ENCODE measurements at regions not wholly inside any gene's neighbourhood (a gene's known extent, or its start where the extent isn't known, plus 50 kb on each side); places are given as distances from the start of the nearest gene placed in this dataset.

DNA sequence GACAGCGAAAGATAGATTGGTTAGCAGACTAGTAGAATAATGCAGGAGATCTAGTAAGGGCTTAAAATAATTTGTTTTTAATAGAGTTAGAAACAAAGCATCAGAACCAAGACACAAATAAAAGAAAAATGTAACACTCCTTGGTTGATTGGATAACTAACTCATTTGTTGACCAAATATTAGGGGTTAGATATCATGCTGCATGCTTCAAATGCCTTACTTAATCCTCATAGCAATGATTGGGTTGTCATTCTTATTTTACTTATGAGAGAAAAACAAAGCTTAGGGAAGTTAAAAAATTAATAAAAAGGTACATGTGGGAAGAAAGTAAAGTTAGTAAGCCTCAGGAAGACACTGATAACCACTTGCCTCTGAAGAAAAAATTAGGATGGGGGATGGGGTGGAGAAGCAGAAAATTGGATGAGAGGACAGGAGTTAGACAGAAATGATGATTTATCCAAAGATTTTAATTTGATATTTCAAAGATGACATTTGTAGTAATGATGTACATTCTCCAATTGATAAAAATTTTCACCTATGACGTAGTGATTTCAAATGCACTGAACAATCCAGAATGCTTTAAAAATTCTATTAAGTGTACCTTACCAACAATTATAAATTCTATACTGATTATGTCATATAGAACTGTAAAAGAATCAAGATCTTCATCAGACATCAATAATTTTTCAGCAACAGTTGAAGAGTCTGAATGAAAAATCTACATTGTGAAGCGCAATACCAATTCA lies 374.7 kb downstream of the COL11A1 start:
- H3K27me3 ChIP-seq (replicated peaks; ENCODE audit: insufficient read depth): no peaks in the 10 kb centered on the region
- DNase-seq (ENCODE audit: low spot score): no peak
- no peaks in the 10 kb centered on the region for H3K4me1 ChIP-seq (replicated peaks)
- no peak overlapping the region for H3K4me3 ChIP-seq
- H3K27ac ChIP-seq: no peak overlapping the region
- no peak for TF ChIP-seq POLR2A (IDR thresholded peaks at IDR 0.05)
- TF ChIP-seq POLR2AphosphoS5 (IDR thresholded peaks at IDR 0.05): no peak
- TF ChIP-seq, protein P1, sequence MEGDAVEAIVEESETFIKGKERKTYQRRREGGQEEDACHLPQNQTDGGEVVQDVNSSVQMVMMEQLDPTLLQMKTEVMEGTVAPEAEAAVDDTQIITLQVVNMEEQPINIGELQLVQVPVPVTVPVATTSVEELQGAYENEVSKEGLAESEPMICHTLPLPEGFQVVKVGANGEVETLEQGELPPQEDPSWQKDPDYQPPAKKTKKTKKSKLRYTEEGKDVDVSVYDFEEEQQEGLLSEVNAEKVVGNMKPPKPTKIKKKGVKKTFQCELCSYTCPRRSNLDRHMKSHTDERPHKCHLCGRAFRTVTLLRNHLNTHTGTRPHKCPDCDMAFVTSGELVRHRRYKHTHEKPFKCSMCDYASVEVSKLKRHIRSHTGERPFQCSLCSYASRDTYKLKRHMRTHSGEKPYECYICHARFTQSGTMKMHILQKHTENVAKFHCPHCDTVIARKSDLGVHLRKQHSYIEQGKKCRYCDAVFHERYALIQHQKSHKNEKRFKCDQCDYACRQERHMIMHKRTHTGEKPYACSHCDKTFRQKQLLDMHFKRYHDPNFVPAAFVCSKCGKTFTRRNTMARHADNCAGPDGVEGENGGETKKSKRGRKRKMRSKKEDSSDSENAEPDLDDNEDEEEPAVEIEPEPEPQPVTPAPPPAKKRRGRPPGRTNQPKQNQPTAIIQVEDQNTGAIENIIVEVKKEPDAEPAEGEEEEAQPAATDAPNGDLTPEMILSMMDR (IDR thresholded peaks at IDR 0.05): no peak
- no peaks in the 10 kb centered on the region for H3K9me3 ChIP-seq
- no peaks in the 10 kb centered on the region for H3K36me3 ChIP-seq
- WGBS: 90% methylated on average over 3 of the region's 3 CpGs
- intact Hi-C loops (cut with DNase I): no loop called here

DNA sequence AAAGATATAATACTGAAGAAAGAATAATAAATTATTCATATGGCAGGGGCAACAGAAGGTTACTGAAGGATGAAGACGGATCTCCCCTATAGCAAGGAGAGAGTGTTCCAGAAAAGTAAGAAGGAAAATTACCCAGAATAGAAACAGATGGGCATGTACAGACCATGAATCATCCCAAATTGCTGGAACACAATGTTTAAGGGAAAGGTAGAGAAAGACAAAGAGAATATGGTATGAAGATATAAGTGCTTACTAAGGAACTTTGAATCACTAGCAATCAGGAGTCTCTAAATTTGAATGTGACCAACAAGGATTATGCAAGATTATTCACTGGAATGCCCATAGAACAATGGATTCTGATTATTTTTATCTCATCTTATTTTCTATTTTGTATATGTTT lies 375.4 kb downstream of the COL11A1 start:
- Histone ChIP-seq H3K36me3 (no peaks in the 10 kb centered on the region), H3K27me3 (replicated peaks; ENCODE audit: insufficient read depth) (no peaks in the 10 kb centered on the region), H3K27ac (no peak overlapping the region), H3K4me1 (replicated peaks) (no peaks in the 10 kb centered on the region), H3K4me3 (no peak overlapping the region), H3K9me3 (no peaks in the 10 kb centered on the region)
- no peak for DNase-seq (ENCODE audit: low spot score)
- intact Hi-C loops (cut with DNase I): no loop called here
- TF ChIP-seq, protein P1 (IDR thresholded peaks at IDR 0.05): no peak
- TF ChIP-seq POLR2A (IDR thresholded peaks at IDR 0.05): no peak
- TF ChIP-seq POLR2AphosphoS5 (IDR thresholded peaks at IDR 0.05): no peak
- 77% methylated on average over 1 of the region's 1 CpG for WGBS

DNA sequence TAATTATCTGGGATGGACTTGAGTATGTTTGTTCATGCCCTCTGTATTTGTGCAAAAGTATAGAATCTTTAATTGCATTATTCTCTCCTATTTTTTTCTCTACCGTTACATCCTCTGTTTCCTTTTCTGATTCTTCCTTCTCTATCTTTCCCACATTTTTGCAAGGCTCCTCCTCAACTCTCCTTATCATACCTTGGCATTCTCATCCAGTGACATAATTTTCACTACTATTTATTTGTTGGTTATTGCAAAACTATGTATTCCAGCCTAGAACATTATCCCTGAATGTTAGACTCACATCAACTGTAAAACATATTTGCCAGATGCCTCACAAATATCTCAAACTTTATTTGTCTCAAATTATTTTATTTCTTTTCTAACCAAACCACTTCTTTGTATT lies 381.9 kb downstream of the COL11A1 start:
- H3K9me3 ChIP-seq: no peaks in the 10 kb centered on the region
- no peaks in the 10 kb centered on the region for H3K27me3 ChIP-seq (replicated peaks; ENCODE audit: insufficient read depth)
- no peaks in the 10 kb centered on the region for H3K4me1 ChIP-seq (replicated peaks)
- DNase-seq (ENCODE audit: low spot score): no peak
- no peak overlapping the region for H3K27ac ChIP-seq
- TF ChIP-seq, protein P1 (IDR thresholded peaks at IDR 0.05): no peak
- TF ChIP-seq POLR2AphosphoS5 (IDR thresholded peaks at IDR 0.05) (no peak), POLR2A (IDR thresholded peaks at IDR 0.05) (no peak)
- H3K36me3 ChIP-seq: no peaks in the 10 kb centered on the region
- 88% methylated on average over 1 of the region's 1 CpG for WGBS
- intact Hi-C loops (cut with DNase I): no loop called here
- H3K4me3 ChIP-seq: no peak overlapping the region

DNA sequence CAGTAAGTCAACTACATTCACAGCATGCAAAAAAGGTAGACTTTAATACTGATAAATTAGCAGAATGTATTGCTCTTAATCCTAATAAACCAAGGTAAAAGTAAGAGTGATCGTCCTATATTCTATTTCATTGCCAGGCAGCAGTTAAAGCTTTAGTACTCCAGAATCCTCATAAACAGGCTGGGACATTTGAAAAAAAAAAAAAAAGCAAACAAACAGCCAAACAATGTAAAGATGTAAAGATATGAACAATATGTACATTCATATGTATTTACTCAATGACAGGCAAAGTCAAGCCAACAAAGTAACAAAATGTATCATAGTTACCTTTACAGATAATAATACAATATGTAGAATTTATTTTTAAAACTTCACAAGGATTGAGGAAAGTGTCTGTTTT lies 383.6 kb downstream of the COL11A1 start:
- intact Hi-C loops (cut with DNase I): no loop called here
- Histone ChIP-seq H3K9me3 (no peaks in the 10 kb centered on the region), H3K27me3 (replicated peaks; ENCODE audit: insufficient read depth) (no peaks in the 10 kb centered on the region), H3K36me3 (no peaks in the 10 kb centered on the region), H3K4me1 (replicated peaks) (no peaks in the 10 kb centered on the region), H3K27ac (no peak overlapping the region), H3K4me3 (no peak overlapping the region)
- DNase-seq (ENCODE audit: low spot score): no peak
- TF ChIP-seq, protein P1 (IDR thresholded peaks at IDR 0.05): no peak
- 43% methylated on average over 1 of the region's 1 CpG for WGBS

DNA sequence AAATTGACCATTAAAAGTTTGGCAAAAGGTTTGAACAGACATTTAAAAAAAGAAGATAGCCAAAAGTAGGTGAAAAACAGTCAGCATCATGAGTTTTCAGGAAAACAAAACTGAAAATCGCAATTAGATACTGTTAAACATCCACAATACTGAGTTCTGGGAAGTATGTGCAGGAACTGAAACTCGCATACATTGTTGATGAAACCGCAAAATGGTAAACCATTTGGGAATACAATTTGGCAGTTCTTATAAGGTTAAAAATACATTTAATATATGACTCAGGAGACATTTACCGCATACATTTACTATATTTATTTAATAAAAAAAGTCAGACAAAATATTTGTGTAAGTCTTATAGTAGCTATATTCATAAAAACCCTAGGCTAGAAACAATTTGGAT lies 393.2 kb downstream of the COL11A1 start:
- WGBS: 75% methylated on average over 4 of the region's 4 CpGs
- intact Hi-C loops (cut with DNase I): no loop called here
- H3K27me3 ChIP-seq (replicated peaks; ENCODE audit: insufficient read depth): no peaks in the 10 kb centered on the region

More for the DNA sequence above, 393.2 kb downstream of the COL11A1 start:
- Histone ChIP-seq H3K4me3 (no peak overlapping the region), H3K36me3 (no peaks in the 10 kb centered on the region), H3K27ac (no peak overlapping the region), H3K9me3 (no peaks in the 10 kb centered on the region), H3K4me1 (replicated peaks) (no peaks in the 10 kb centered on the region)
- no peak for DNase-seq (ENCODE audit: low spot score)
- TF ChIP-seq POLR2AphosphoS5 (IDR thresholded peaks at IDR 0.05): no peak
- TF ChIP-seq, protein P1 (IDR thresholded peaks at IDR 0.05): no peak
- no peak for TF ChIP-seq POLR2A (IDR thresholded peaks at IDR 0.05)
